DMS 273 treated with DMSO at 0.1 percent for 48 hours (cell line): ENCODE measurements at regions not wholly inside any gene's neighbourhood (a gene's known extent, or its start where the extent isn't known, plus 50 kb on each side); places are given as distances from the start of the nearest gene placed in this dataset.

ENCODE experiments used
- DNase-seq: peaks from one replicate; lab custom pipeline; 2025; lab: John Stamatoyannopoulos, UW

DNA sequence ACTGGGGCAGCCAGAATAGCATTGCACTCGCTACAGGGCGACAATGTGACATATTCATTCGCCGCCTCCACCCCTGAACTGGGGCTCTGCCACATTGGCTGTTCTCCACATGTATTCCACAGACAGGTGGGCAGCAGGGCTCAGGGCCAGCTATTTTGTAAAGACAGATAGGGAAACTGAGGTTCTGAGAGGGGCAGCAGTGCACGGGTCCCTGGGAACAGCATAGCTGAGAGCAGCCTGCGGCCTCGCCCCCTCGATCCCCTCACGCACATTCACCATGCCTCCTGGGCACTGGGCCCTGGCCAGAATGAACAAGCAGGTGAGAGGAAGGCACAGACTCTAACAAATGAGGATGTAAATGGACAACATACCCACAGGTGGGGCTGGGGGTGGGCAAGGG, 75.0 kb upstream of the SPATA12 start:
- DNase-seq: no peak

DNA sequence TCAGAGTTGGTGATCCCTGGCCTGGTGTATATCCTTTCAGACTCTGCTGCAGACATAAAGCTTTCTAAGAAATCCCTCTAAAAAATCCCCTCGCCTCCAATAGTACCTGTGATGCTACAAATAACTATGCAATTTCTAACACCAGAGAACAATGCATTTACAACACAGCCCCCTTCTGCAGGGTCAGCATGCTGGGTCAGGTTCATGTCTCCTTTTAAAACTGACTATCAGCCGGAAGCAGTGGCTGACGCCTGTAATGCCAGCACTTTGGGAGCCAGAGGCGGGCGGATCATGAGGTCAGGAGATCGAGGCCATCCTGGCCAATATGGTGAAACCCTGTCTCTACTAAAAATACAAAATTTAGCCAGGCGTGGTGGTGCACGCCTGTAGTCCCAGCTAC, 77.0 kb upstream of the SPATA12 start:
- DNase-seq: no peak

DNA sequence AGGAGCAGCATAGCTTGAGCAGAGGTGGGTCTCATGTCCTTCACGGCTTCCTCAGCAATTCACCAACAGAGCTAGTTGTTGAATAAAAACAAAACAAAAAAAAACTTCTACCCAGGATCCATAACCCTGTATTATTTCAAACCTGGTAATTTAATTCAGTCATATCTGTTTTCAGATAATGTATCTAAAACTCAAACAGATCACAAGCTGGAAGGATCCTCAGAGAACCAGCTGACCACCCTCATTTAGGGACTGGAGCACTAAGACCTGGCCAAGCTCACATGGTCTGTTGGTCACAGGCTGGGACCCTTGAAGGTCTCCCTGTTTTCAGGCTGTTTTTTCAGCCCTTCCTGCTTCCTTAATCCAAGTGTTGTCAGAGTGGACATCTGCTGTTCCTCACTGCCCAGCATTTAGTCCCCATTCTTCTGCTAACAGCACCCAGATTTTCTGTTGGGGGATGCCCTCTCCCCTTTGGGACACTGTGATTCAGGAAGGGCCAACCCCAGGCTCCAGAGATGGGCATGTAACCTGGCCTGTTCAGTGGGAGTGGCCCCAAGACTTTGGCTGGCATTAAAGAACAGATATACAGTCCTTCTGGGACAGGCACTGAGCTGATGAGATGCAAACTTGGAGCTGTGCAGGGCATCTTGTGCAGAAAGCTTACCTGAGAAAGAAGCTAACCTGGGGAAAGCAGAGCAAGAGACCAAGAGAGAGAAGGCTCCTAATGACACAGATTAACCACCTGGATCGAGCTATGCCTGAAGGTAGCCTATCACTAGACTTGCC, 78.8 kb upstream of the SPATA12 start:
- DNase-seq: no peak

DNA sequence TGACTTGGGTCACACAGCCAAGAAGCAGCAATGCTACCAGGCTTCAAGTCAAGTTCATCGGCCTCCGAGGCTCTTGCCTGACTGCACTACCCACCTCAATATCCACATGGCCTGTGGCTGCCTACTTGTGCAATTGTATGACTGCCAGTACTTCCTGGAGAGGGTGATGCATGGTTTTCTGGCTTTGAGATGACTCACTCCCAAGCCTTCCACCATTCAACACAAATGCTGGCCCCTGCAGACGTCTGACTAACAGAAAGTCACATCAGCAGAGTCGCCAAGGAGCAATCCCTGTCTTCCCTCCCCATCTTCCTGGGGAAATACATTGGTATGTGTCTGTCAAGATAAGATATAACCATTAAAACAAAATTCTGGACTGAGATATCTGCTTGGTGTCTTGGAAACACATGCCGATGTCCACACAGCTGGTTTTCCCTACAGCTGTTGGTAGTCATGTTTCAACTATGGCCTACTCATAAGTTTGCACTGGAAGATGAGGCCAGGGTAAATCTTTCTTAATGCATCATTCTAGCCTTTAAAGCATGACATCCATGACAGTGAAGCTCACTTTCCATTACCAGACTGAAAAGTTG, 79.6 kb upstream of the SPATA12 start:
- no peak for DNase-seq

DNA sequence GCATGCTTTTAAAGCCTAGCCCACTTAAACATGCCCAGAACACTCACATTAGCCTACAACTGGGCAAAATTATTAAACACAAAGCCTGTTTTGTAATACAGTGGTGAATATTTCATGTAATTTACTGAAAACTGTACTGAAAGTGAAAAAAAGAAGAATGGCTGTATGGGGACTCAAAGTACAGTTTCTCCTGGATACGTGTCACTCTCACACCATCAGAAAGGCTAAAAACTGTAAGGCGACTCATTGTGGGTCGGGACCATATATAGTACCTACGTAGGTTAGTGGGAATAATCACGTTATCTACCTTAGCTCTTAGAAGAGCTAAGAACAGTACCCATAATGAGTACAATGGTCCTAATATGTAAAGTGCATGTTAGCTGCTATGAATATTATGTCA, 80.2 kb upstream of the SPATA12 start:
- no peak for DNase-seq

DNA sequence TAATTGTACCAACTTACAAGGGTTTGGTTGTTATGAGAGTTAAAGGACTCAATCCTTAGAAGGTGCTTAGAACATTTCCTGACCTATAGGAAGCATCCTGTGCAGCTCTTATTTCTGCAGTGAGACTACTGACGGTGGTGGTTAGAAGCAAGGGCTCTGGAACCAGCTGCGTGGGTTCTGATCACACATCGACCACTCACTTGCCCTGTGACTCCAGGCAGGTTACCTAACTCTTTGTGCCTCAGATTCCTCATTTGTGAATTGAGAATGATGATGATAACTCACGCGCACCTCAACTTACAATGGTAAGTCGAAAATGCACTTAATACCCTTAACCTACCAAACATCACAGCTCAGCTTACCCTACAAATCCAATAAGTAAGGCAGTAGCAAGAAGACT, 80.7 kb upstream of the SPATA12 start:
- no peak for DNase-seq

DNA sequence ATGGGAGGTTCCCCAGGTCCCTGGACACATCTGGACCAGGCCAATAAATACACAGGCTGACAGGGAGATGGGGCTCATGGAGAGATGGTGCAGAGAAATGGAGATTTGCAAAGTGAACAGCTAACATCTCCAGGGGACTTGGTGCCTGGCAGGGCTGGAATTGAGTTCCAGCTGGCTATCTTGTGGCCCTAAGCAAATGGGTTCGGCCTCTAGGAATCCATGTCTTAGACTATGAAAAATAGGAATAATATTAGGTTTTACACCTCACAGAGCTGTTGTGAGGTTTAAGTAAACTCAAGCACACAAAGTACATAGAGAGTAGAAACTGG, 82.9 kb upstream of the SPATA12 start:
- DNase-seq: no peak

DNA sequence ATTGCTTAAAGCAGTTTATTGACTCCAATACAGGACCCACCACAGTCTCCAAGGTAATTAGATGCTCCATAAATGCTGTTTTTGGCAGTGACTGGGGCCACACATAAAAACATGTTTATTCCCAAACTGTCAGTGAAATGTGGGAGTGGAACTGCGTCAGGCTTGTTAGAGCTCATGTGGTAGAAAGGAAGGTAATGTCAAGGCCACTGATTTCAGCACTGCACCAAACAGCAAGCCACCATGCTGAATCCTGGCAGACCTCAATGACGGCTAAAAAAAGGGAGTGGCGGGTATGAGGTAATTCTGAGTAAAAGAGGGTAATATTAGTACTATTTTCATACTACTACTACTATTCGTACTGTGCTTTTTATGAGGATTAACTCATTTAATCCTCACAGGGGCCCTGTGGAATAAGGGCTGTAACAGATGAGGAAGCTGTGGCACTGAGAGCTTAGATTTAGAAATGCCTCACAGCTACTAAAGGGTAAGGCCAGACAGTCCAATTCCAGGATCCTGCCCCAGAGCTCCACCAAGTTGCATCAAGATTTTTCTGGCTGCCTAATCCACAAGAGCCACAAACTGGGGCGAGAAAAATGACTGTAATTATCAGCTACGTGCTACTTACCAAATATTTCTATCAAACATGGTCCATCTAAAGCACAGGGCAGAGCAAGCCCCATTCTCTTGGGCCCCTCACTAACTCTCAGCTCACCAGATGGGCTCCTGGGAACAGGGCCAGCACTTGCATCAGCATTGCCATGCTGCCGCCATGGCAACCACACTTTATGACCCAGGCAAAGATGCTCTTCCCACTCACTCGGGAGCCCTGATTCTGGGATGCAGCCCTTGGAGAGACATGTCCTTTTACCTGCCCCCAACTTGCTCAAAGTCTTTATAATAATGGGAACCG, 83.6 kb upstream of the SPATA12 start:
- DNase-seq: peak; percentile 89

DNA sequence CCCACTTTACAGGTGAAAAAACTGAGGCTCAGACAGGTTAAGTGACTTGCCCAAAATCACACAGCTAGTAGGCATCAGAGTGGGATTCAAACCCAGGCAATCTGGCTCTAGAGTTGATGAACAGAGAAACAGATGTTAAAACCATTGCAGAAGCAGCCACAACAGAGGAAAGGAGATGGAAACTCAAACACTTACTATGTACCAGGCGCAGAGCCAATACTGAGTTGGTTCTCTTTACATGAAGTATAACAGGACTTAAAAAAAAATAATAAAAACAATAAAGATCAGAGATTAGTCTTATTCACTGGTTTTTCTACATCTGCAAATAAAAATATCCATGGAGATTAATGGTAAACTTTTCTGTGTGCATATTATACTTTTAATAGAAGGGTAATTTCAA, 84.9 kb upstream of the SPATA12 start:
- DNase-seq: peak; percentile 14

DNA sequence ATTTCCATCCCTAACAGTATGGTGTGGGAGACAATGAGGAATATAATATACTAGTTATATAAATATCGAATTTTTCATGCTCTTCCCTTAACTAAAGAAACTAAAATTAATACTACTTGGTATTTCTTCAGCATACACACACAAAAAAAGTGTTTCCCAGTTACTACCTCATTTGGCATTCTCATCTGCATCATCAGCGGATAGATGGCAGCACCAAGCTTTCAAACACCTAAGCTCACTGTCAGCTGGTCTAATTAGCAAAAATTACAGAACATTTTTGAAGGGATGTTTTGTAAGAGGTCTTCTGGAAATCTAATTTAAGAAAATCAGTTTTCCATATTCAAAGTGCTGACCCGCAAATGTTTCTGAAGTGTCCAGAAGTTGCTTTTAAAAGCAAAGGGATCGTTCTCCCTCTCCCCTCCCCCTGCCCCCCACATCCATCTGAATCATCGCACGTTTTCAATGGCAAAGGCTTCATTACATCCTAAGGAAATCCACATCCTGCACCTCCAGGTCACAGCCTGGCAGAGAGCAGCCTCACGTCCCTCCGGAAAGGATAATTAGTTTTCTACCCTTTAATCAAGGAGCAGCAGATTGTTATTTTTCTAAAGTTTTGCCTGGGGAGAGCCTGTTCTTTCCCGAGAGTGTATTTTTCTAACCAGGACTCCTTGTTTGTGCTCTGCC, 86.1 kb upstream of the SPATA12 start:
- DNase-seq: no peak

DNA sequence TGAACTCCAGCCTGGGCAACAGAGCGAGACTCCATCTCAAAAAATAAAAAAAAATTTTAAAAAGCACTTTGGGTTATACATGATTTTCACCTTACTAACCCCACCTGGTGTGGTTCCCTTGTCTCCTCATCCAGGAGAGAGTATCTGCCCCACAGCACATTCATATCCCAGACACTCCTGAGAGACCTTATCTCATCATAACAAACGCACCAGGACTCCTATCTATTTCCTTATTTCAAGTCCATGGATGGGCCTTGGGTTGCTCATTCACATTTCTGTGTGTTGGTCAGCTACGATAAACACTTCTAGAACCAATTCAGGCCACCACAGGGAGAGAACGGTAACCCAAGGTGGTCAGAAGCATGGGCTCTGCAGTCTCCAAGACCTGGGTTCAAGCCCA, 88.6 kb upstream of the SPATA12 start:
- no peak for DNase-seq

DNA sequence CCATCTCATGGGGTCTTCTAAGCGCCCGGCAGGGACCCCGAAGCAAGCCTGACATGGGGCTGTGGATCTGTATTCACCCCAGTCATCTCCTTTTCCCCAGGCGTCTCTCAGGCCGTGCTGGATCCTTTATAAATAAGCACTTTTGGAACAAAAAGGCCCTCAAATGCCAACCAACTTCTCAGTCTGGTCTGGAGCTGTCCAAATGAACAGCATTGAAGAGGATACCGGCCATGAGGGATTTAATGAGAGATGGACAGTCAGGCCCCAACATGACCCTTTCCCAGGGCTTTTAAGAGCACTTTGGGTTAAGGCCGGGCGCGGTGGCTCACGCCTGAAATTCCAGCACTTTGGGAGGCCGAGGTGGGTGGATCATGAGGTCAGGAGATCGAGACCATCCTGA, 89.2 kb upstream of the SPATA12 start:
- no peak for DNase-seq

DNA sequence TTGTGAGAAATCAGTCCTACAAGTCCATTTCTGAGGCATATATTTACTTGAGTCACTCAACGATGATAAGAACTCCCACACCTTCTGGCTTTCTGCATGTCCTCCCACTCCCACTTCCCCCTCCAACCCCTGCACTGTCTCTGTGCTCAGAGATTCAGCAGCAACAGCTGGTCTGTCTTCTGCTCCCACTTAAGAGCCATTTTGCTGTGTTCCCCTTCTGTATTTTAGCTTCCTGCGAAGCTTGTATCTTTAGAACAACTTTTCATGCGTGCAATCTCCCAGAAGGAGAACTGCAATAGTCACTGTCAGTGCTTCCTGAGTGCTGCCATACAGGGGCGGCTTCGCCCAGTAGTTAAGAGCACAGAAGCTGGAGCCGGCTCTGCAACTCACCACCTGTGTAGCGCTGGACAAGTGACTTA, 90.0 kb upstream of the SPATA12 start:
- peak; percentile 53 for DNase-seq

DNA sequence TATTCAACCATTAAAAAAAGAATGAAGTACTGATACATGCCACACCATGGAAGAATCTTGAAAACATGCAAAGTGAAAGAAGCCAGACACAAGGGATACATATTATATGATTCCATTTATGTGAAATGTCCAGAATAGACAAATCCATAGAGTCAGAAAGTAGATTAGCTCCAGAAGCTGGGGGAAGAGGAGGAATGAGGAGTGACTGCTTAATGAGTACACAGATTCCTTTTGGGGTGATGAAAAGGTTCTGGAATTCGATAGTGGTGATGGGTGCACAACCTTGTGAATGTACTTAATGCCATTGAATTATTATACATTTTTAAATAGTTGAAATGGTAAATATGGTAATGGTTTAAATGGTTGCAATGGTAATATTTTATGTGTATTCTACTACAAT, 90.6 kb upstream of the SPATA12 start:
- DNase-seq: no peak

DNA sequence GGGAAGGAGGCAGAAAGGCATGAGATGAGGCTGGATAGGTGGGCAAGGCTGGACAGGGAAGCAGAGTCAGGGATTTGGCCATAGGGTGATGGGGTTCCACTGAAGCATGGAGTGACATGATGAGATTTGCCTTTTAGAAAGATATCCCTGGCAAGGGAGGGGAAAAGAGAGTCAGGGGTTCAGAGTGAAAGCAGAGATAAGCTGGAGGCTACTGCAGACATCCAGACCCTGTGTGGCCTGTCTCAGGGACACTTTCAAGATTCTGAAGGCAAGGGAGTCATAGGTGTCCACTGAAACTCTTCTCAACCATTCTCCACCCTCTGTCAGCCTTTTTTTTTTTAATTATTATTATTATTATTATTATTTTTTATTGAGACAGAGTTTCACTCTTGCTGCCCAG, 94.0 kb upstream of the SPATA12 start:
- no peak for DNase-seq

DNA sequence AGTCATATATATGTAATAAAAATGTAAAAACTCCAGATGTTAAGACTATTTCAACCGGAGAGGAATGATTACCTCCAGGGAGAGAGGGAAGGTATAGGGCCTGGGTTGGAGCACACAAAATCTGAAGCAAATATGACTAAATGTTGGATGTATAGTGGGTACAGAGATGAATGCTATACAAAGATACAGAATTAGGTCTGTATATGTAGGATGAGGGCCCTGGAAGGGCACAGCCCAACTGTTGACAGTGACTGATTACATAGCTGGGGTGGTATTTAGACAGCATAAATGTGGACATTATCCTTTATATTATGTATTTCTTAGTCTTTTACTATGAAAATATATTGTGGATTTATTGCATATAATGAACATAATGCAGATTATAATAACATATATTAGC, 94.4 kb upstream of the SPATA12 start:
- DNase-seq: no peak

DNA sequence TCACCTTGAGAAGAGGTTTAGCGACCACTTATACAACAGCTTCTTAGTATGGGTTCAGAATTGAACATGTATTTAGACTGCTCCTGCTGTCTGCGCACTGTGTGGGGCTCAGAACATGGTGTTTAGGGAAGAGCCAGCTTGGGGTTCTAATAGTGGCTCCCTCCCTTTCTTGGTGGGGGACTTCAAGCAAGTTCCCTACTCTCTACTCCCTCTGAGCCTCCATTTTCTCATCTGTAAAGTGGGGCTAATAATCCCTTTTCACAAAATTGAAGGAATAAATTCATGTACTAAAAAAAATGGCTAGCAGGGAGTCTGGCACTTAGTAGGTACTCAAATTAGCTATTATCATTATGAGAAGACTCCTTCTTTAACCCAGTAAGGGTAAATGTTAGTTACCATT, 97.5 kb upstream of the SPATA12 start:
- no peak for DNase-seq

DNA sequence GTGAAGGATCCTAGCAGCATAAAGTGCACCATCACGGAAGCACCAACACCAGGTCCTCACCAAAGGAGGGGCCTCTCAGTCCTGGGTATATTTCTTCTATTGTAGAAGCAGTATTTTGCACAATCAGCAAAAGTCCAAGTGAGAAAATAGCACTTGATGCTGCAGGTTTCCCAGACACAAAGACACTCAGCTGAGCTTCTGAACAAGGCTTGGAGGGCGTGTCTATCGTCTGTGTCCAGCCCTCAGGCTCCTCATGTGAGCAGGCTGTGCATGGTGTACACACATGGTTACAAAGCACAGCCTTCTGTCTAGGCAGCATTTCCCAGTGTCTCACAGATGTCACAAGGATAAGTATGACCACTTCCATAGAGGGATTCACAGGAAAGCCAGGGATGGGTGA, 98.3 kb upstream of the SPATA12 start:
- peak; percentile 2 for DNase-seq

DNA sequence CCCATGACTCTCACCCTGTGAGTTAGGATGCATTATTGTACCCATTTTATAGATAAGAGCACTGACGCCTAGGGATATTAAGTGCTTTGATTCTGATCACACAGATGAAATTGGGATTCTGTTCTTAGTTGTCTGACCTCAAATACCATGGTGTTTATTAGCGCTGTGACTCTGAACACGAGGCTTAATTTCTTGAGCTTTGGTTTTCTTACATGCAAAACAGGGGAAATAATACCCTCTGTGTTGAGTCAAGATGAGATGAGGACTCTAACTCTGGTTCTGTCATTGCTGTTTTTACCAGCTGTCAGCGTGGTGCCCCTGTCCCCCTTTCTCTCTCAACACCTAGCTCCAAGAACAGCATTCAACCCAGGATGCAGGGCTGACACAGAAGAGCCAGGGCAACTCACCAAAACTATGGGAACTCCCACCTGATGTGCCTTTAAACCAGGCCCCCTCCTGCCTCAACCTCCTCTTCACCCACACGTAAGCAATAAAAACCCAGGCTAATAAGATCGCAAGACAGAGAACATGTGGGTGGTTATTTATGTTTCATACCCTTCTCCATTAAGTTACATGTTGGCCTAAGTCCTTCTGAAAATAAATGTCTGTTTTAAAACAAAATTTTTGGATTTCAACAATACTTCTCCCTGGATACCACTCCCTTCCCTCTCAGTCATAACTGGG, 100.1 kb upstream of the SPATA12 start:
- no peak for DNase-seq

DNA sequence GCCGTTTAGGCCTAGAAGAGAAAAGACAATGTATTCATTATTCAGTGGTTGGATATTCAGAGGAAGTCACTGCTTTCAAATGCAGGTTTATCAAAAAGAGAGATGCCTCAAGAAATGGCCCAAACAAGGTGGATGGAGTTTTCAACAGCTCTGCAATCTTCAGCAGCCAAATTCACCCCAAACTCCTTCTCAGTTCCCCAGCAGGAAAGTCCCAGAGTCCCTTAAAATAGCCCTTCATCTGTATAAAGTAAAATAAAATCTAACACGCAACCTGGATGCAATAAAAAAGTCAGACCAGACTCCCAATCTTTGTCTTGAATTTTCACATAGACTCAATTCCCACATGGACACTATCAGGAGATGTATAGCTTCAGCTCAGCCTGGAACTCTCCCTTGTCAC, 101.6 kb upstream of the SPATA12 start:
- DNase-seq: no peak

DNA sequence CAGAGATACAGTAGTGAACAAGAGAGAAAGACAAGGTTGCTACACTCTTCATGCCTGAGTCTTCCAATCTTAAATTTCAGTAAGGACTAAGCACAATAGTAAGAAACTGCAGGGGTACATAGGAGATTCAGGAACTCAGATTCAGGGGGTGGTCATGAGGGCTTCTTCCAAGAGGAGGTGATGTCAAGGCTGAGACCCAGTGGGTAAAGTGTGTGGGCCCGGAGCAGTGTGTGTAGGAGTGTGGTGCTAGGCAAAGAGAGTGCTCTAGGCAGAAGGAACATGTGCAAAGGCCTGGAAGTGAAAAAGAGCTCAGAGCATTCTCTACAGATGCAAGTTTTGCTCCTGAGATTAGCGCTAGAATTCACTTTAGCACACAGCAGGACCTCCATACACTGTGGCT, 102.9 kb upstream of the SPATA12 start:
- DNase-seq: no peak

DNA sequence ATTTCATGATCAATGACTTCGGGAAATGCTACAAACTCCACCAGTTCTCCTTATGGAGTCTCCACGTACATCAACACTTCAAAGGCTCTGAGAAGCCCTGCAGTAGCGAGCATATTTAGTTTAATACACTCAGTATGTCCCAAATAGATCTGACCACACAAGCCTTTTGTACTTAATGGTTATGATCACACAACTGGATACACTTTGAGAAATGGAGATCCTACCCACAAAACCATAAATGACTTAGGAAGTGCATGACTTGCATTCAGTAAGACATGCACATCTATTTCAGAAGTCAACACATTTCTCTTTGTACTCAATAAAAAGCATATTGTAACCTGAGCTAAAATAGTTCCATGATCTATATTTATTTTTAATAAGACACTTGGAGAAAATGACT, 103.6 kb upstream of the SPATA12 start:
- DNase-seq: no peak
